ENCODE measurements at regions not wholly inside any gene's neighbourhood (a gene's known extent, or its start where the extent isn't known, plus 50 kb on each side); places are given as distances from the start of the nearest gene placed in this dataset.

DNA sequence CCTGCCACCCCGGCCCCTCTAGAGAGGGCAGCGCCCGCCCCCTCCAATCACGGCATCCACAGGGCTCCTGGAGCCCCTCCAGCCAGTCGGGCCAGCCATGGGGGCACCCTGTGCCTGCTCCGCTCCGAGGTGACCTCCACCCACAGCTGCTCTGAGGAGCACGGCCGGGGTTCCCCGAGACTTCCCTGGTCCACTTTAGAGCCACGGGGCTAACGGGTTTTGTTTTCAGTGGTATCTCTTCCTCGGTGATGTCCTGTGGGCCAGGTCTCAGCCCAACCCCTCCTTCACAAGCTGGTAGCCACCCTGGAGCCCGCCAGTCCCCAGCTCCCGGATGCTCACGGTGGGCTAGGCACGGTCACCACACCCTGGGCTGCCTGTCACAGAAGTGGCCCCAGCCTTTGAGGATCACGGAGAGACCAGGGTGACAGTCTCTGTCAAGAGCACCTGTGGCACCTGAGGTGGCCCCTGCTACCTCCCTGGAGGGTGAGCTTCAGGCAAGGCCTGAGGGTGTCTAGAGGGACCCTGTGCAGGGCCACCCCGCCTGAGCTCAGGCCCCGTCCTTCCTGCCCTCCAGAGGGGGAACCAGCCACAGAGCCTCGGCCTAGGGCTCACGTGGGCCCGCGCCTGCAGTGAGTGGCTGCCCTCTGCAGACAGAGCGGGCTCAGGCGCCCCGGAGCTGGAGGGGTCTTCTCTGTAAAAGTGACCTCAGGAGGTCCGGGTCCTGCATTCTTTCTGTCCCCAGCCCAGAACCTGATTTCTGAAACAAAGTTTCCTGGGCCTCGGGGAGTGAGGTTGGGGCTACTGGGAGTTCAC lies 146.0 kb upstream of the C14orf180 start:
- BruUV-seq (replicated peaks) = no TSS peak
- ChIA-PET POLR2A (interaction anchor here (0.6 to 1.0 kb wide), 3 partner anchors 13 to 152 kb away, joined by 3 read pairs; no protein-coding TSS in a partner anchor), CTCF (ENCODE audit: low intra/inter-chr PET ratio) (no interaction called here)
- no peaks in the 10 kb centered on the region for H3K9me1 ChIP-seq (ENCODE audit: control insufficient read depth, insufficient read depth, low read length)
- no peaks in the 10 kb centered on the region for H3K36me3 ChIP-seq (ENCODE audit: control insufficient read depth, insufficient read depth, low read length)
- TF ChIP-seq ERF (CRISPR knock-in tag; IDR thresholded peaks at IDR 0.05) (no peak), ZNF668 (CRISPR knock-in tag; IDR thresholded peaks at IDR 0.05) (no peak), MAFK (IDR thresholded peaks at IDR 0.05; ENCODE audit: low read length) (no peak), PHB2 (IDR thresholded peaks at IDR 0.05; ENCODE audit: low read depth) (no peak), ZNF143 (CRISPR knock-in tag; IDR thresholded peaks at IDR 0.05) (no peak)
- TF ChIP-seq, protein P1, sequence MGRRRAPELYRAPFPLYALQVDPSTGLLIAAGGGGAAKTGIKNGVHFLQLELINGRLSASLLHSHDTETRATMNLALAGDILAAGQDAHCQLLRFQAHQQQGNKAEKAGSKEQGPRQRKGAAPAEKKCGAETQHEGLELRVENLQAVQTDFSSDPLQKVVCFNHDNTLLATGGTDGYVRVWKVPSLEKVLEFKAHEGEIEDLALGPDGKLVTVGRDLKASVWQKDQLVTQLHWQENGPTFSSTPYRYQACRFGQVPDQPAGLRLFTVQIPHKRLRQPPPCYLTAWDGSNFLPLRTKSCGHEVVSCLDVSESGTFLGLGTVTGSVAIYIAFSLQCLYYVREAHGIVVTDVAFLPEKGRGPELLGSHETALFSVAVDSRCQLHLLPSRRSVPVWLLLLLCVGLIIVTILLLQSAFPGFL (CRISPR knock-in tag; IDR thresholded peaks at IDR 0.05) = no peak
- TF ChIP-seq, protein P2, sequence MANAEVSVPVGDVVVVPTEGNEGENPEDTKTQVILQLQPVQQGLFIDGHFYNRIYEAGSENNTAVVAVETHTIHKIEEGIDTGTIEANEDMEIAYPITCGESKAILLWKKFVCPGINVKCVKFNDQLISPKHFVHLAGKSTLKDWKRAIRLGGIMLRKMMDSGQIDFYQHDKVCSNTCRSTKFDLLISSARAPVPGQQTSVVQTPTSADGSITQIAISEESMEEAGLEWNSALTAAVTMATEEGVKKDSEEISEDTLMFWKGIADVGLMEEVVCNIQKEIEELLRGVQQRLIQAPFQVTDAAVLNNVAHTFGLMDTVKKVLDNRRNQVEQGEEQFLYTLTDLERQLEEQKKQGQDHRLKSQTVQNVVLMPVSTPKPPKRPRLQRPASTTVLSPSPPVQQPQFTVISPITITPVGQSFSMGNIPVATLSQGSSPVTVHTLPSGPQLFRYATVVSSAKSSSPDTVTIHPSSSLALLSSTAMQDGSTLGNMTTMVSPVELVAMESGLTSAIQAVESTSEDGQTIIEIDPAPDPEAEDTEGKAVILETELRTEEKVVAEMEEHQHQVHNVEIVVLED (CRISPR knock-in tag; IDR thresholded peaks at IDR 0.05) = no peak
- intact Hi-C loops (cut with micrococcal nuclease) = no loop called here
- no peaks in the 10 kb centered on the region for H3K79me2 ChIP-seq (ENCODE audit: control insufficient read depth, insufficient read depth, low read length)
- no peaks in the 10 kb centered on the region for H3K9me3 ChIP-seq (replicated peaks; ENCODE audit: control insufficient read depth, insufficient read depth, low read depth, low read length)
- H3K27me3 ChIP-seq (ENCODE audit: control insufficient read depth in 2 of 2, insufficient read depth in 2 of 2, low read length in 2 of 2) = no peaks in the 10 kb centered on the region; a peak in 1 of 5 replicates
- H3K4me3 ChIP-seq = no peak overlapping the region
- H3K27ac ChIP-seq (ENCODE audit: extremely low read depth, low read depth, low read length) = no peak overlapping the region
- no peak overlapping the region for H3K9ac ChIP-seq (ENCODE audit: insufficient read depth in 1 of 2, low read depth in 2 of 2, low read length in 2 of 2)
- ATAC-seq (no peak), FAIRE-seq (no peak), DNase-seq (ENCODE audit: extremely low read depth in 1 of 4, low spot score in 3 of 4) (no peak)
- peaks cover 0 to 5% of the 10 kb centered on the region in 2 experiments; a peak in 1 of 5 replicates for H3K4me1 ChIP-seq (replicated peaks in 1 of 2; ENCODE audit: control insufficient read depth in 2 of 2, insufficient read depth in 2 of 2, low read length in 2 of 2)
- in situ Hi-C loops (cut with MboI) = no loop called here
- 1% methylated on average over 15 of the region's 29 CpGs for WGBS (ENCODE audit: insufficient coverage, low coverage, missing lambda C conversion rate)
- H3K4me2 ChIP-seq (ENCODE audit: insufficient read depth, low read length) = no peak overlapping the region
- H4K20me1 ChIP-seq (replicated peaks; ENCODE audit: control insufficient read depth, insufficient read depth, low read length) = no peaks in the 10 kb centered on the region
- no peak overlapping the region for H2AFZ ChIP-seq (ENCODE audit: low read depth, low read length)

Measured in K562 (cell line).